ENCODE measurements at regions not wholly inside any gene's neighbourhood (a gene's known extent, or its start where the extent isn't known, plus 50 kb on each side); places are given as distances from the start of the nearest gene placed in this dataset.
"Not testable (repeated sequence)": the region's sequence is repeated elsewhere in the genome, so short reads cannot be mapped to it uniquely, and the experiment has no call there.

DNA sequence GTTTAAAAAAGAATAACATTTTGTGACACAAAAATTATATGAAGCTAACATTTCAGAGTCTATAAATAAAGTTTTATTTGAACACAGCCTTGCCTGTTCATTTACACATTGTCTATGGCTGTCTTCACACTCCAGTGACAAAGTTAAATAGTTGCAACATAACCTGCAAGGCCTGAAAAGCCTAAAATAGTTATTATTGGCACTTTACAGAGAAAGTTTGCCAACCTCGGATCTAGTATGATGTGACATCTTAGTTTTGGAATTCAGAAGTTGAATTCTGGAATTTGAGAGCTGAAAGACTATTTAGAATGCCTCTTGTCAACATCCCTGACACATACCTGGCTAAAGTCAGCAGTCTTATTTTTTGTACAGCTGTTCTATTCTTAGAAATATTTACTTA lies 68.3 kb downstream of the DYRK2 start:
- no peak for DNase-seq (ENCODE audit: low spot score)

DNA sequence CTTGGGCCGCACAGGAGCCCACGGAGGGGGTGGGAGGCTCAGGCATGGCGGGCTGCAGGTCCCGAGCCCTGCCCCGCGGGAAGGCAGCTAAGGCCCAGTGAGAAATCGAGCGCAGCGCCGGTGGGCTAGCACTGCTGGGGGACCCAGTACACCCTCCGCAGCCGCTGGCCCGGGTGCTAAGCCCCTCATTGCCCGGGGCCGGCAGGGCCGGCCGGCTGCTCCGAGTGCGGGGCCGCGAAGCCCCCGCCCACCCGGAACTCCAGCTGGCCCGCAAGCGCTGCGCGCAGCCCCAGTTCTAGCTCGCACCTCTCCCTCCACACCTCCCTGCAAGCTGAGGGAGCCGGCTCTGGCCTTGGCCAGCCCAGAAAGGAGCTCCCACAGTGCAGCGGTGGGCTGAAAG lies 70.8 kb downstream of the DYRK2 start:
- not testable (repeated sequence) for DNase-seq (ENCODE audit: low spot score)

DNA sequence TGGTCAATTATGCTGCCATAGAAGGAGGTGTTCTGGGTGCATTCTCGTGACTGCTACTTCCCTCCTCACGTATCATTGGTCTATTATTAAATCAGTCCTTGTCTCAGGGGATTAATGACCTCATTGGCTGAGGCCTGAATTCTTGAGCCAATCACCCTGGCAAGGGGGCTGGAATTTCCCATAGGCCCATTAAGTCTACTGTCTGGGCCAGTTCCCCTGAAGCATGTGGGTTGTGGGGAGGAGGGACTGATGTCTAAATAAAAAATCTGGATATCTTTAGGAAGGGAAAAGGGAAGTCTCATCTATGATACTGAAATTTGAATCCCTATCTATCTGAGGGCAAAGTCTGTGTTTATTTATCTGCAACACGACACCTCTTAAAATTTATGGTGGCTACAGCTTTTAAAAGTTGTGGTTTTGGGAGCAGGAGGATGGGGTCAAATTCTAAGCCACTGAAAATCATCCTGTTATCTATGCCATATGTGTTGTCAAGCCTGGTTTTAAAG lies 71.9 kb downstream of the DYRK2 start:
- no peak for DNase-seq (ENCODE audit: low spot score)

DNA sequence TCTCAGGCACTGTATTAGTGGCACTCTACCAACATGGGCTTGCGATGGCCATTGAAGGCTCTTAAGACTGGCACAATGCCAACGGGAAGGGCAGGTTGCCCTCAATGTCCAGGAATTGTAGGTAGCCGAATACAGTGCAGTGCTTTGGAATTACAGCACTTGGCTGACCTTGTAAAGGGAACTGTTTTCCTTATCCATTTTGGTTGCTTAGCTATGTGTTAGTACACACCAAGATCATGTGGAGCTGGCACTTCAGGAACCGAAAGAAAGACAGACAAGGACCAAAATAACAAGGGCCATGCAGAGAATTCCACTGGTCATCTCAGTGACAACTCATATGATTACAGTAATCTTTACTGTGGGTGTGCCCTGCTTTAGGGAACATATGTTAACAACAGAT lies 72.7 kb downstream of the DYRK2 start:
- DNase-seq (ENCODE audit: low spot score): no peak

DNA sequence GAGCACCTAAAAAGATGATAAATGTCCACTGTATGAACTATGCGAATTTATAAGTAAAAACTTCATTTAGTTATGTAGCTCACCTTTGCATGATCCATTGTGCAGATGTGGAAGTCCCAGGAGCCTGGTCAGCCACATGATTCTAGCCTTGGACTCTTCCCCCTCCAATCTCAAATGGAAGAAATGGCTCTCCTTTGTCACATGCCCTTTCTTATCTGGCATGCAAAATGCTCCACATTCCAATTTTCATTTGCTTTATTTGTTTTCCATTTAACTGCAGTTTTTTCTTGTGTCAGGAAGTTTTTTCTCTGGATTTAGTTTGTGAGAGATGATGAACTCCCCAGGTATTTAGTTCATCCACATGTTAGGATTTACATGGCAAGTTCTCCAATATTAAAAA lies 73.8 kb downstream of the DYRK2 start:
- DNase-seq (ENCODE audit: low spot score): no peak

DNA sequence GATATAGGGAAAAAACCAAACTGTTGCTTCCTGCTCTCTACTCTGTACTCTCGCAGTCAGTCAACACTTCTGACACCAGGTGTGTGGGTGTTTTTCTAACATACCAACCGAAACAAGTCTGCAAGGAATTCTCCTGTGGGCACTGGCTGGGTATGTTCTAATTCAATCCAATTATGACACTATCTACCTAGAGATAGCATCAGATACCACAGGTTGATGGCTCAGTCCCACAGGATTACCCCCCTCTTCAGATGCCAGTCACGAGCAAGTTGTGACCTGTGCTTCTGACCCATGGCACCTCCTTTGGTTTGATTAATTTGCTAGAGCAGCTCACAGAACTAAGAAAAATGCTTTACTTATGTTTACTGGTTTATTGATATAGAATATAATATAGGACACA lies 78.3 kb downstream of the DYRK2 start:
- no peak for DNase-seq (ENCODE audit: low spot score)

DNA sequence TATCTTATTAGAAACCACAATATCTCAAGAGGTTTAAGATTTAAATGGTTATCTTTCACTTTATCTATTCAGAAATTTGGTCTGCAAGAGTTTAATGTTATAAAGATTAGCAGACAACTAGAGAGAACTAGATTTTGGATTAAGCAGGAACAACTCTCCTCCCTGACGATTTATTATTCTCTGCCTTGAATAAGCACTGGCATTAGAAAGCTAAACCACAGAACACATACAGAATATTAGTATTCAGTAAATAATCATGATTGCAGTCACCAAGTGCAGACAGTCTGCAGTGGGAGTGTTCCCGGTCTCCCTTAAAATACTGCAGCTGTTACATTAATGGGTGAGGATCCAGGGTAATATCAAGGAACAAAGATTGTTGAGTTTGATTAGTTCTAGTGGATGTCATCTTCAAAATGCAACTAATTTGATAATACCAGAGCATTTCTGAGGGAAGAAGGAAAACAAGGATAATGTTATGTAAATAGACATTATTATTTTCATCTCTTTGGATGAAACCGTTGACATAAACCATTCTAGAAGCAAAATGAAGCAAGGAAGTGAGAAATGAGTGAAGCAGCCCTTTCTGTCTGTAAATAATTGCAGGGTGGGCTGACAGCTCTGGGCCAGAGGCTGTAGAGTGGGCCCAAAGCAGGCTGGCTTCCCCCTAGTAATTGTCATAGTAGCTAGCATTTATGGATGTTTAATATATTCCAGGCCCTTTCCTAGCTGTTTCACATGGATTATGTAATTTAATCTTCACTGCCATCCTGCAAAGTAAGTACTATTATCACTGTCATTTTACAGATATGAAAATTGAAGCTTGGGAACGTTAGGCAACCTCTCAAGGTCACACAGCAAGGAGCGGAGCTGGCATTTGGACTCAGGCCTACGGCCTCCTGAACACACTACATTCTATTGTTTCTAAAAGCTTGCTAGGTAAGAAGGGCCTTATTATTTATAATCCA lies 79.4 kb downstream of the DYRK2 start:
- no peak for DNase-seq (ENCODE audit: low spot score)

DNA sequence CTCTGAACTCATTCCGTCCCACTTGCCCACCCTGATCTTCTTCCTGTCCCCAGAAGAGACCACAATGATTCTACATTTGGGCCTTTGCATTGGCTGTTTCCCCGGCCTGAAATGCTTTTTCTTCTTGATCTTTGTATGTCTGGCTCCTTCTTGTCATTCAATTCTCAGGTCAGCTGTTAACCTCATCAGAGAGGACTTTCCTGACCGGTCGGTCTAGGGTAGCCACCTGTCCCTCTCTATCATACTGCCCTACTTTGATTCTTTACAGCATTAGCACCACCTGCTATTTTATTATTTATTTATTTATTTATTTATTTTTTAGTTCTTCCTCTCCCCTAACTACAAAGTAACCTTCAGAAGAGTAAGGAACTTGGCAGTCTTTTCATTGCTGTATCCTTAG lies 84.3 kb downstream of the DYRK2 start:
- DNase-seq (ENCODE audit: low spot score): no peak

DNA sequence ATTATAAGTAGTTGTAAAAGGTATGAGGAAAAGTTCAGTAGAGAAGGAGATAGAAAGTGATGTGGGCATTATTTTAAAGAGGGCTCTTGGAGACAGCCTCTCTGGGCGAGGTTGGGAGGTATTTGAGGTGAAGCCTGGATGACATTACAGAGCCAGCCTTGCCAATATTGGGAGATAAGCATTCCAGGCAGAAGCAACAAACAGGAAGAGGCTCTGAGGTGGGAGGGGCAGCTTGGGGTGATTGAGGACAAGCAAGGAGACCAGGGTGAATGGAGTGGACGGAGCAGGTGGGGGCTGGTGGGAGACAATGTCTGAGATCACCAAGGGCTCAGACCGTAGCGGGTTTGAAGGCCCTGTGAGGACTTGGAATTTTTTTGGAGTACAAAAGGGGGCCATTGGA lies 87.3 kb downstream of the DYRK2 start:
- no peak for DNase-seq (ENCODE audit: low spot score)

DNA sequence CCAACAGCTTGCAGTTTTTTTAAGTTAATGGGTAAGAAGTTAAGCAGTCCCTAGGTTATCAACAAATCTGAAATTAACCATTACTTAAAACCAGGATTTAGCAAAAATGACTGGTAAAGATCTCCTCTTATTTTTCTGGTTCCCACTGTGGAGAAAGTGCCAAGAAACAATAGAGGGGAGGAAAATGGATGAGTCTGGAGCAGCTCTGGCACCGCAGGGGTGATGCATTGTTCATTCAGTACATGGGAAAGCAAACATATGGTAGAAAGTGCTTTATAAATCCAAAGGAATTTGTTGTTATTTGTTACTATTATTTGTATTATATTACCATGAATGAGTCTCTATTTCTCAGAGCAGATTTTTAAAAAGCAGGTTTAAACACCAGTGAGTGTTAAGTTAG lies 92.2 kb downstream of the DYRK2 start:
- no peak for DNase-seq (ENCODE audit: low spot score)

DNA sequence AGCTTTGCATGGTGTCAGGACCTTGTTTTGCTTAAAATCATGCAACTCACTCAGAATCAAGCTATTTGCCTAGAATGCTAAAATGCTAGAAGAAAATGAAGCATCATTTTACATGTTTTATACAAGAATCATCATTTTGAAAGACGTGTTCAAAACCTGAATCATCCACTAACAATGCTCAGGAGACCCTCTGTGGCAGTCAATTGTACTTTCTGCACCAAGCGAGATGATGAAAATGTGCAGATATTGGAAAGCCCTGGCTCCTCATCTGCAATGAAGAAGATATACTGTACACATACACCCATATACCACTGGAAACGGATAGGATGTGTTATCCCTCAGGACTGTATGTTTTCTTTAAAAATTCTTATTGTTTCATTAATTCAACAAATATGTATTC lies 92.7 kb downstream of the DYRK2 start:
- DNase-seq (ENCODE audit: low spot score): no peak

DNA sequence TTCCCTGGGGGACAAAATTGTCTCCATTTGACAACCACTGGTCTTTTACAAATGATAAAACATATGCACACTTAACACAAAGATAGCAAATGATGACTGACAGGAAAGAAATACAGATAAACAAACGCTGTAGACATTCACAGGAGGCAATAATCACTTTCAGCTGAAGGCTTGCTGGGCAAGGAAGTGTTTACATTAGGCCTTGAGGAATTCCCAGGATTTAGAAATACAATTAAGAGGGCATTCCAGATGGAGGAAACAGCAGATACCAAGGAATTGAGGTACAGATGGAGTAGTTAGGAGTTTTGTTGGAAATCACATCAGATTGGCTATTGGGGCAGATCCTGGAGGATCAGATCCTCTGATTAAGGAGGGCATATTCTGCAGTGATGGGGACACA lies 93.9 kb downstream of the DYRK2 start:
- DNase-seq (ENCODE audit: low spot score): no peak

DNA sequence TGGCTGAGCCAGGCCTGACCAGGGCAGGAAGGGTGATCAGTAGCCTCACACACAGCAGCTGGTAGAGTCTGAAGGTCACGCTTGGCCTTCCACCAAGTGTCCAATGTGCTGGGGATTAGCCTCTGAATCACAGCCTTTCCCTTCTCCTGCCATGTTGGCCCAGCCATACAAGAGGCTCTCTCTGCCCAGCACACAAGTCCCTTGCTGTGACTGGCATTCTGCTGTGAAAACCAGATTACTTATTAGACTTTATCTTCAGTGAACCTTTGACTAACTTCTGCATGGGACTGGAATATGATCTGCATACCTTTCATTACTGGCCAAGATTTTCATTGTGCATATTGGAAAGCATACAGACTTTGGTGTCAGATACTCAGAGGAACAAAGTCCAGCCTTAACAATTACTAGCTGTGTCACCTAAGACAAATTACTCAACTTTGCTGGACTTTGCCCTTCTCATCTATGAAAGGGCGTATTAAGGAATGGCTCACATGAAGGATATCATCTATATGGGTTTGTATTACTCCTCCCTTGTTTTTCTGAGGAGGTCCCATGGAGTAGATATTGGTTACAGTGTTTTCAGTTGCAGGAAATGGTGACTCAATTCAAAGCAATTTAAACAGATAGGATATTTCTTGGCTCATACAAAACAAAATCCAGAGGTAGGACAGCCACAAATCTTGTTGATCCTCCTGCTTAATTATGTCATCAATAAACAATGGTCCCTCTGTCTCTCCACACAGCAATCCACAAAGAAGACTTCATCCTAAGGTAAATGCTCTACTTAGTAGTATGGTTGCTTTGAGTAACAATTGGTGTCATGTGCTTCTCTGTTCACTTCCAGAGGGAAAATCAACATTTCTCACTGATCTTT lies 99.6 kb downstream of the DYRK2 start:
- no peak for DNase-seq (ENCODE audit: low spot score)

DNA sequence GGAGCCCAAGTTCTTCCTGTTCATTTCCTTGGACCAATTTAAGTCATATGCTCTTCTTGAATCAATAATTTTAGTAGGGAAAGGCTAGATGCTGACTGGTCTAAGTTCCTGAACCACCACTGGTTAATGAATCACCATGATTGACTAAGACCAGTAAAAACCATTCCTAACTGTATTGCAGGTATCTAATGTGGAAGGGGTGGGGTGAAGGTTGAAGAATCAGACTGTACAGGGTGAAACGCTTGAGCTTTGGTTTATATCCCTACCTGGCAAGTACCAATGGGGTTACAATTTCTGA lies 100.1 kb downstream of the DYRK2 start:
- DNase-seq (ENCODE audit: low spot score): no peak

DNA sequence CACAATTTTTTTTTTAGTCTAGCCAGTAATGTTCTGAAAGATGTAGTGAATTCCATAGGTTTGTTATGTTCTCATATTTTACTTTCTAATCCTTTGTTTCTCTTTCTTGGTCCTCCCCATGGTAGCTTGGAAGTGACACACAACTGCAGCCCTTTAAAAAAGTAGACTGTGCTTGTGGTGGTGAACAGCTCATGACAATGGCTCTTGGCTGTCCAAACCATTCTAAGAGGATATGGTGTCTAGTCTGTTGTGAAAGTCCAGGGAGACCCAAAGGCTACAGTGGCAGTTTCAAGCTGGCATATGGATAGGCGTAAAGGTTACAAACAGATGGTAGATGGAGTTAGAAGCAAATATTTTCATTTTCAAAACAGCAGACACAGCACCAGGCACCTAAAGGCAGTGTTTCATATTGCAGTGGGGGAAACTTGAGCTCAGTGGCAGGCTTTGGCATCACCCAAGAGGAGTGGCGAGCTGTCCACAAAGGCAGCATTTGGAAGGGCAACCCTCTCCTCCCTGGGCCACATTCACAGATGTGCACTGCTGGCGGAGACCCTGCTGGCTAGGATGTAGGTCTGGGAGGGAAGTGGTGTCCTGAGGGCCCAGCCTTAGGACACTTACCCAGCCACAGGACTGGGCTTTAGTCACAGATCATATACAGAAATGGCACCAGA lies 102.1 kb downstream of the DYRK2 start:
- DNase-seq (ENCODE audit: low spot score): no peak

DNA sequence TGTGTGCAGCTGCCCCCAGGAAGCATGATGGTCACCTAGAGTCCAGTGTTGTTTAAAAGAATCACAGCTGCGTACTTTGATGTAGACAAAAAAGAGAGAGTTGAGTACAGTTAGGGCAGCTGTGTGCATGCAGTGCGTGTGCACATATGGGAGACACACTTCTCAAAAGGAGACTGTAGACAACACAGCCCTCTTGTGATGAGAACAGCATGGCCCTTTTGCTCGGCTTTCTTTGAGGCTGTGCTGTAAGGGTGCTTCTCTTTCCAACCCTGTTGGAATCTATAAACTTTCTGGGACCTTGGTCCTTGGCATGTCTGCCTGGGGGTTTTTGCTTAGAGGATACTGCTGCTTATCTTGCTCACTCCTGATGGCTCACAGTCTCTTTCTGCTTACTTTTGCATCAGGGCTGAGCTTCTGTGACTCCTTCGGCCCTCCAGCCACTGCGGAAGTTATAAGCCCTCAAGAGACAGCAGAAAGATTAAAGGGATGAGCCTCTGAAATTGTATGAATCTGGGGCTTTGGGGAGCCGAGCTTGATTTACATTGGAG lies 102.9 kb downstream of the DYRK2 start:
- DNase-seq (ENCODE audit: low spot score): no peak

DNA sequence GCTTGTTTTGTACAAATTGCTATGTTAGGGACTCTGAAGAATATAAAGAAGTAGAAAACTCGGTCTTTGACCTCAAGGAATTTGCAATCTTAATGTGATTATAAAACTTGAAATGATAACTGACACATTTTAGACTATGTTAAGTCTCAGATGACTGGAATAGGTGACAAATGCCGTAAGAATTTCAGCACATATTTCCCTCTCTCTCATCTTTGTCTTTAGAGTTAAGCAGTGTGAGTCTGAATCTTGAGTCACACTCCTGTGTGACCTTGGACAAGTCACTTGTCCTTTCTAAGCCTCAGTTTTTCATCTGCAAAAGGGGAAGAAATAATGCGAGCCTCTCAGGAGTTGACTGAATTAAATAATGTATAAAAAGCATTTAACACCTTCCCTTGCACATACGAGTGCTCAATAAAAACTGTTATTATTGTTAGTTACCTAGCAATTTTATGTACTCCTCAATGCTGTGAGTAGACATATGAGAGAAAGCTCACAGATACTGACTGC lies 103.7 kb downstream of the DYRK2 start:
- no peak for DNase-seq (ENCODE audit: low spot score)

DNA sequence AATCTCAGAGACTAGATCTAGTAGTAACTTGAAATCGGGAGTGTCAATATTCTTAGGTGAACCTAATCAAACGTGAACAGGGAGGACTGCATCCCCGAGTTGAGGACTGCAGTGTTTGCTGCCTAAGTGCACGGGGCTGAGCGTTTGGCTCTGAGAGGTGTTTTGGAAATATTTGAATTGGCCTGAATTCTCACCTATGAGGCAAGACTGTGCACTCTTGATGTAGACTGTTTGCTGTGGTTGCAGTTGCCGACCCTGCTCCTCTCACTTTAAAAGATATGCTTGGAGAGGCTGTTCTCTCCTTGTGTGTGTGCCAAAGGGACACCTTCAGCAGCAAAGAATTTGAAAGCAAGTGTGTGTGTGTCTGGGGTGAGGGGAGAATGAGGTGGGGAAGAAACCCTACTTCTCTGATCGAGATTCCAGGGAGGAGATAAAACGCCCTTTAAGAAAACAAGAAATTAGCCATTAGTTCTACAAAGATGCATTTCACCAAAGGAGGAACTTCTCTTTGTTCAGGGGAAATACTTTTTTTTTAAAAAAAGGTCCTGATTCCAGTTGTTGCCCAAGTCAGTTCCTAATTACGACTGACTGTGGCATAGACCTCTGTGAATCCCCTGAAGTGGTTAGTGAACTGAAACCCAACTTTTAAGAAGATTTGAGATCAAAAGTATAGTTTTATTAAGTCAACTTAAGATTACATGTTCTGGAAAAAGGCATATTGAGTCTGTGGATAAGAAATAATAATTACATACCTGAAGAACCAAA lies 106.6 kb downstream of the DYRK2 start:
- no peak for DNase-seq (ENCODE audit: low spot score)

DNA sequence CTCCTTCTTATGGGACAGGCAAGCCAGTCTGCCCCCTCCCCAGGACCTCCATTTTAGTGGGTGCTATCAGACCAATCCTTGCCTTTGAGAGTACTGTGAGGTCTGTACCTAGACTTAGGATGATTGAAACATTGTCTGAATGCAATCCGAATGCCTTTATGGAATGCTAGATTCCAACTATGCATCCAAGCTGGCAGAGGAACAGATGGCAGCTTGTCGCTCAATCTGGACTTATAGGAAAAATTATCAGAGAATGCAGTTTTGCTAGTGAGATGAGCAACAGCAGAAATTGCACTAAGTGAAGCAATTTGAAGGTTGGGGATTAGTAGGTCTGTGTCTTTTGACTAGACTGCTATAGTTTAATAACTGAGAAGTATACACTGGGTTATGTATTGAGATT lies 109.1 kb downstream of the DYRK2 start:
- no peak for DNase-seq (ENCODE audit: low spot score)

DNA sequence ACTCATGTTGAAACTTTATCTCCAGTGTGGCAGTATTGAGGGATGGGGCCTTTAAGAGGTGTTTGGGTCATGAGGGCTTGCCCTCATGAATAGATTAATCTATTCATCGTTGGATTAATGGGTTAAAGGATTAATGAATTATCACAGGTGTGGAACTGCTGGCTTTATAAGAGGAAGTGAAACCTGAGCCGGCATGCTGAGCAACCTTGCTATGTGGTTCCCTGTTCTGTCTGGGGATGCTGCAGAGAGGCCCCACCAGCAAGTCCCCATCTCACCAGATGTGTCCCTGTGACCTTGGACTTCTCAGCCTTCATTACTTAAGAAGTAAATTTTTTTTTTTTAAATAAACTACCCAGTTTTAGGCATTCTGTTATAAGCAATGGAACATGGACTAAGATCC lies 109.6 kb downstream of the DYRK2 start:
- no peak for DNase-seq (ENCODE audit: low spot score)

DNA sequence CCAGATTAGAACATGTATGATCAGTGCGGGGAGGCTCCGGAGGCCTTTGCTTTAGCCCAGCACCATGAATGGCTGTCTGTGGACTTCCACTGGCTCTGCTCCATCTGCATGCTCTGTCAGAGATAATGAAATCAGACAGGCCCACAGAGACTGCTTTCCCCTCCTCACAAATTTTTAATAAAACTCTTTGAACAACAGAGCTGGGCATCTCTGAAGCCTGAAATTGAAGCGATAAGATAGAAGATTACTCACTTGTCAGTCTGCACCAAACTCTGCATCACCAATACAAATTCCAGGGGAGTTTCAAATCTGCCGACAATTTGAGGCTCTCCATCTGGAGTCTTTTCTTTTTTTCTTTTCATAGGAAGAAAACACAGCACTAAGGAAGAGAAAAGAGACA lies 110.0 kb downstream of the DYRK2 start:
- no peak for DNase-seq (ENCODE audit: low spot score)

Data from activated CD4-positive, alpha-beta T cell treated with anti-CD3 and anti-CD28 coated beads, Interleukin-2, Interleukin-4, amounts not matched to agents 100 ng/mL and 50 ng/mL, durations not matched to agents 16 hours and 8 hours (primary cell).